GM23338 (cell line): ENCODE measurements at regions not wholly inside any gene's neighbourhood (a gene's known extent, or its start where the extent isn't known, plus 50 kb on each side); places are given as distances from the start of the nearest gene placed in this dataset.

Experiments used
- ATAC-seq: fragments of 200-7000 bp; cut with Tn5 transposase; 3 replicates; pipeline ENCODE4 v1.9.1; 2020
- DNase-seq: peaks from one replicate; pipeline ENCODE4 v3.0.0-alpha.2; 2015; ENCODE audit warnings: low spot score
- H2AFZ ChIP-seq: fragments of 200-600 bp; sonication (generic); 2 replicates; pipeline ENCODE4 v1.8.0; 2016; ENCODE audit warnings: antibody characterized with exemption, mild to moderate bottlenecking, moderate library complexity
- H3F3A ChIP-seq: fragments of 200-600 bp; sonication (generic); replicated peaks from 2 replicates; pipeline ENCODE4 v1.8.0; 2017; ENCODE audit warnings: antibody characterized with exemption, mixed run types, low read depth
- H3K27ac ChIP-seq: fragments of 200-600 bp; sonication (generic); 2 replicates; pipeline ENCODE4 v1.6.1; 2016; ENCODE audit warnings: low read depth
- H3K27me3 ChIP-seq: fragments of 200-600 bp; sonication (generic); 2 replicates; pipeline ENCODE4 v1.8.0; 2016; ENCODE audit warnings: mild to moderate bottlenecking, mixed run types, moderate library complexity; ENCODE audit not compliant: insufficient read depth
- H3K36me3 ChIP-seq: fragments of 200-600 bp; sonication (generic); 2 replicates; pipeline ENCODE4 v1.8.0; 2016; ENCODE audit warnings: mild to moderate bottlenecking; ENCODE audit not compliant: insufficient read depth
- H3K4me1 ChIP-seq: fragments of 200-600 bp; sonication (generic); 2 replicates; pipeline ENCODE4 v1.8.0; 2016; ENCODE audit warnings: mild to moderate bottlenecking, moderate library complexity; ENCODE audit not compliant: insufficient read depth
- H3K4me2 ChIP-seq: fragments of 200-600 bp; sonication (generic); 2 replicates; pipeline ENCODE4 v1.7.1; 2017; ENCODE audit warnings: mixed run types
- H3K4me3 ChIP-seq: fragments of 200-600 bp; sonication (generic); 2 replicates; pipeline ENCODE4 v1.6.1; 2016; ENCODE audit warnings: mixed run types
- H3K79me2 ChIP-seq: fragments of 200-600 bp; sonication (generic); replicated peaks from 2 replicates; pipeline ENCODE4 v1.8.0; 2017; ENCODE audit warnings: mild to moderate bottlenecking; ENCODE audit not compliant: insufficient read depth
- H3K9me2 ChIP-seq: fragments of 200-600 bp; sonication (generic); 2 replicates; pipeline ENCODE4 v1.8.0; 2017; ENCODE audit not compliant: insufficient read depth
- H4K20me1 ChIP-seq: fragments of 200-600 bp; sonication (generic); replicated peaks from 2 replicates; pipeline ENCODE4 v1.8.0; 2017; ENCODE audit warnings: mild to moderate bottlenecking; ENCODE audit not compliant: insufficient read depth
- H3K27ac Mint-ChIP-seq: 2 replicates; pipeline ENCODE4 v1.8.0; 2020; ENCODE audit warnings: inconsistent platforms, mild to moderate bottlenecking, moderate library complexity, mixed read lengths
- H3K27me3 Mint-ChIP-seq: 3 replicates; pipeline ENCODE4 v1.8.0; 2022; ENCODE audit warnings: low read depth, mild to moderate bottlenecking, moderate library complexity, mixed read lengths, inconsistent platforms; ENCODE audit not compliant: insufficient read depth, poor library complexity
- H3K36me3 Mint-ChIP-seq: 3 replicates; pipeline ENCODE4 v1.8.0; 2021; ENCODE audit warnings: low read depth, mild to moderate bottlenecking, inconsistent platforms, moderate library complexity, mixed read lengths
- H3K4me1 Mint-ChIP-seq: 3 replicates; pipeline ENCODE4 v1.8.0; 2020; ENCODE audit warnings: mild to moderate bottlenecking, inconsistent platforms, mixed read lengths
- H3K4me3 Mint-ChIP-seq: 3 replicates; pipeline ENCODE4 v1.8.0; 2021; ENCODE audit warnings: moderate library complexity, mild to moderate bottlenecking, inconsistent platforms, mixed read lengths
- H3K9me3 Mint-ChIP-seq: 3 replicates; pipeline ENCODE4 v1.8.0; 2020; ENCODE audit warnings: moderate library complexity, mild to moderate bottlenecking, inconsistent platforms, mixed read lengths
- EZH2 ChIP-seq: fragments of 200-600 bp; sonication (generic); IDR thresholded peaks from one replicate; pipeline ENCODE4 v1.8.0; 2017; ENCODE audit warnings: antibody characterized with exemption, mild to moderate bottlenecking, low read depth; ENCODE audit not compliant: unreplicated experiment
- JUNB ChIP-seq: IDR thresholded peaks from one replicate; pipeline ENCODE4 v1.6.1; 2016; ENCODE audit warnings: antibody characterized with exemption; ENCODE audit not compliant: unreplicated experiment
- ZNF331 ChIP-seq: fragments of 250-450 bp; sonication (Bioruptor Pico); IDR thresholded peaks from 2 replicates; pipeline ENCODE4 v1.5.0; 2020; ENCODE audit warnings: low read depth, mild to moderate bottlenecking, moderate library complexity
- TF ChIP-seq, protein P1 (sequence below): IDR thresholded peaks from one replicate; pipeline ENCODE4 v1.6.1; 2018; ENCODE audit warnings: antibody characterized with exemption; ENCODE audit not compliant: unreplicated experiment

- no peak for ATAC-seq
Observed at GRCh38 chr2:2662847-2663356, 331.8 kb upstream of the MYT1L start.

GRCh38 chr2:2662037-2662846 is 331.2 kb upstream of the MYT1L start:
- DNase-seq (no peak), ATAC-seq (peak; percentile 57; the same call in 2 of the 3 replicates)
- Histone ChIP-seq H2AFZ (no peak overlapping the region), H3K27me3 (no peaks in the 10 kb centered on the region), H4K20me1 (no peaks in the 10 kb centered on the region), H3K4me1 (no peaks in the 10 kb centered on the region), H3K79me2 (no peaks in the 10 kb centered on the region), H3K4me3 (no peak overlapping the region), H3K4me2 (no peak overlapping the region), H3K36me3 (no peaks in the 10 kb centered on the region), H3F3A (no peaks in the 10 kb centered on the region), H3K9me2 (peaks cover 6% of the 10 kb centered on the region; the same call in 1 of the 2 replicates), H3K27ac (no peak overlapping the region)
- H3K36me3 Mint-ChIP-seq, result peaks cover 16% of the 10 kb centered on the region; the same call in 2 of the 3 replicates
- TF ChIP-seq JUNB (no peak), ZNF331 (no peak)
- TF ChIP-seq, protein P1, sequence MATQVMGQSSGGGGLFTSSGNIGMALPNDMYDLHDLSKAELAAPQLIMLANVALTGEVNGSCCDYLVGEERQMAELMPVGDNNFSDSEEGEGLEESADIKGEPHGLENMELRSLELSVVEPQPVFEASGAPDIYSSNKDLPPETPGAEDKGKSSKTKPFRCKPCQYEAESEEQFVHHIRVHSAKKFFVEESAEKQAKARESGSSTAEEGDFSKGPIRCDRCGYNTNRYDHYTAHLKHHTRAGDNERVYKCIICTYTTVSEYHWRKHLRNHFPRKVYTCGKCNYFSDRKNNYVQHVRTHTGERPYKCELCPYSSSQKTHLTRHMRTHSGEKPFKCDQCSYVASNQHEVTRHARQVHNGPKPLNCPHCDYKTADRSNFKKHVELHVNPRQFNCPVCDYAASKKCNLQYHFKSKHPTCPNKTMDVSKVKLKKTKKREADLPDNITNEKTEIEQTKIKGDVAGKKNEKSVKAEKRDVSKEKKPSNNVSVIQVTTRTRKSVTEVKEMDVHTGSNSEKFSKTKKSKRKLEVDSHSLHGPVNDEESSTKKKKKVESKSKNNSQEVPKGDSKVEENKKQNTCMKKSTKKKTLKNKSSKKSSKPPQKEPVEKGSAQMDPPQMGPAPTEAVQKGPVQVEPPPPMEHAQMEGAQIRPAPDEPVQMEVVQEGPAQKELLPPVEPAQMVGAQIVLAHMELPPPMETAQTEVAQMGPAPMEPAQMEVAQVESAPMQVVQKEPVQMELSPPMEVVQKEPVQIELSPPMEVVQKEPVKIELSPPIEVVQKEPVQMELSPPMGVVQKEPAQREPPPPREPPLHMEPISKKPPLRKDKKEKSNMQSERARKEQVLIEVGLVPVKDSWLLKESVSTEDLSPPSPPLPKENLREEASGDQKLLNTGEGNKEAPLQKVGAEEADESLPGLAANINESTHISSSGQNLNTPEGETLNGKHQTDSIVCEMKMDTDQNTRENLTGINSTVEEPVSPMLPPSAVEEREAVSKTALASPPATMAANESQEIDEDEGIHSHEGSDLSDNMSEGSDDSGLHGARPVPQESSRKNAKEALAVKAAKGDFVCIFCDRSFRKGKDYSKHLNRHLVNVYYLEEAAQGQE, result no peak
- H3K9me3 Mint-ChIP-seq, result peaks cover 31% of the 10 kb centered on the region
- H3K4me1 Mint-ChIP-seq, result peaks cover 2% of the 10 kb centered on the region; the same call in 1 of the 3 replicates
- peaks cover 14% of the 10 kb centered on the region for H3K27me3 Mint-ChIP-seq
- H3K4me3 Mint-ChIP-seq, result no peak overlapping the region
- no peak overlapping the region; the same call in 1 of the 2 replicates for H3K27ac Mint-ChIP-seq

More at GRCh38 chr2:2662847-2663356, 331.8 kb upstream of the MYT1L start:
- H3K36me3 ChIP-seq, result no peaks in the 10 kb centered on the region
- H3K4me1 Mint-ChIP-seq, result no peaks in the 10 kb centered on the region
- no peak for DNase-seq
- H3K27ac Mint-ChIP-seq, result no peak overlapping the region
- no peaks in the 10 kb centered on the region for H3K27me3 ChIP-seq
- no peaks in the 10 kb centered on the region for H4K20me1 ChIP-seq
- H3K9me3 Mint-ChIP-seq, result peaks cover 28% of the 10 kb centered on the region
- H3K4me3 ChIP-seq, result no peak overlapping the region
- H3F3A ChIP-seq, result no peaks in the 10 kb centered on the region
- peaks cover 6% of the 10 kb centered on the region; the same call in 1 of the 2 replicates for H3K9me2 ChIP-seq
- H3K27me3 Mint-ChIP-seq, result peaks cover 13% of the 10 kb centered on the region
- H3K4me2 ChIP-seq, result no peak overlapping the region
- H3K4me1 ChIP-seq, result no peaks in the 10 kb centered on the region
- H3K79me2 ChIP-seq, result no peaks in the 10 kb centered on the region
- TF ChIP-seq EZH2, result no peak
- peaks cover 16% of the 10 kb centered on the region; the same call in 2 of the 3 replicates for H3K36me3 Mint-ChIP-seq
- H2AFZ ChIP-seq, result no peak overlapping the region
- no peak overlapping the region for H3K27ac ChIP-seq
- no peak overlapping the region for H3K4me3 Mint-ChIP-seq
